H1 (cell line): ENCODE measurements at regions not wholly inside any gene's neighbourhood (a gene's known extent, or its start where the extent isn't known, plus 50 kb on each side); places are given as distances from the start of the nearest gene placed in this dataset.

Experiments used
- CTCF ChIA-PET: fragments of 300-600 bp; sonication (Branson Sonifier 250); formaldehyde crosslinking; loops from one replicate; lab custom pipeline; 2021; ENCODE audit not compliant: partially characterized antibody; lab: Charles Lee
- POLR2A ChIA-PET: fragments of 300-600 bp; sonication (Branson Sonifier 250); formaldehyde crosslinking; loops from one replicate; lab custom pipeline; 2021; ENCODE audit warnings: inconsistent platforms; ENCODE audit not compliant: partially characterized antibody; lab: Charles Lee
- DNase-seq, 2 experiments: peaks; one replicate each; pipeline versions ENCODE4 v3.0.0 to v3.0.0-alpha.2; 2010 to 2022; ENCODE audit warnings: low spot score in 2 of 2, low read depth in 1 of 2, mixed read lengths in 1 of 2
- FAIRE-seq: peaks from 2 replicates; lab custom pipeline; 2011; peaks lifted over from hg19 to GRCh38; lab: Jason Lieb, UNC
- H2AFZ ChIP-seq: 2 replicates; pipeline ENCODE4 v1.8.1; 2012; ENCODE audit warnings: low read length, inconsistent platforms
- H2AK5ac ChIP-seq: 2 replicates; pipeline ENCODE4 v1.6.1; 2013; ENCODE audit warnings: low read depth, low read length
- H2BK120ac ChIP-seq: replicated peaks from 2 replicates; pipeline ENCODE3; 2013; ENCODE audit warnings: low read depth, low read length, inconsistent platforms
- H2BK12ac ChIP-seq: 2 replicates; pipeline ENCODE4 v1.6.1; 2013; ENCODE audit warnings: low read depth, low read length
- H2BK15ac ChIP-seq: 2 replicates; pipeline ENCODE4 v1.6.1; 2013; ENCODE audit warnings: low read length
- H2BK20ac ChIP-seq: 2 replicates; pipeline ENCODE4 v1.6.1; 2013; ENCODE audit warnings: low read length
- H2BK5ac ChIP-seq: 2 replicates; pipeline ENCODE4 v1.6.1; 2013; ENCODE audit warnings: low read depth, low read length
- H3K14ac ChIP-seq: 2 replicates; pipeline ENCODE4 v1.6.1; 2013; ENCODE audit warnings: inconsistent platforms; ENCODE audit not compliant: insufficient read length
- H3K18ac ChIP-seq: 2 replicates; pipeline ENCODE4 v1.6.1; 2013; ENCODE audit warnings: low read length; ENCODE audit errors: extremely low read depth
- H3K23ac ChIP-seq: 2 replicates; pipeline ENCODE4 v1.6.1; 2013; ENCODE audit warnings: inconsistent platforms; ENCODE audit not compliant: insufficient read length
- H3K23me2 ChIP-seq: 2 replicates; pipeline ENCODE4 v1.6.1; 2013; ENCODE audit warnings: low read depth, low read length
- H3K27ac ChIP-seq: 2 replicates; pipeline ENCODE4 v1.6.1; 2011; ENCODE audit warnings: low read depth, low read length, inconsistent platforms
- H3K27me3 ChIP-seq, 4 experiments: replicated peaks in 1 of 4; 1 replicate in 1 of 4; 2 replicates in 3 of 4; pipeline versions ENCODE4 v1.6.1 to v1.8.1; 2011 to 2013; ENCODE audit warnings: low read length in 3 of 4, mild to moderate bottlenecking in 3 of 4, inconsistent platforms in 2 of 4, mixed read lengths in 2 of 4, moderate library complexity in 1 of 4; ENCODE audit not compliant: control insufficient read depth in 3 of 4, insufficient read depth in 3 of 4; ENCODE audit errors: extremely low read depth in 1 of 4
- H3K36me3 ChIP-seq, 4 experiments: 2 replicates each; pipeline versions ENCODE4 v1.6.1 to v1.8.1; 2011 to 2013; ENCODE audit warnings: mild to moderate bottlenecking in 4 of 4, low read length in 3 of 4, moderate library complexity in 2 of 4, control low read depth in 1 of 4, inconsistent platforms in 1 of 4; ENCODE audit not compliant: insufficient read depth in 4 of 4, control insufficient read depth in 2 of 4
- H3K4ac ChIP-seq: replicated peaks from 2 replicates; pipeline ENCODE3; 2013; ENCODE audit warnings: low read length, low read depth, mixed read lengths, inconsistent platforms; ENCODE audit not compliant: insufficient read length
- H3K4me1 ChIP-seq, 4 experiments: replicated peaks in 1 of 4; 1 replicate in 1 of 4; 2 replicates in 3 of 4; pipeline versions ENCODE4 v1.6.1 to v1.8.1; 2011 to 2013; ENCODE audit warnings: low read length in 3 of 4, inconsistent platforms in 2 of 4, mixed read lengths in 1 of 4; ENCODE audit not compliant: insufficient read depth in 4 of 4, control insufficient read depth in 3 of 4
- H3K4me2 ChIP-seq, 2 experiments: 2 replicates each; pipeline versions ENCODE4 v1.6.1 to v1.8.1; 2011 to 2013; ENCODE audit warnings: low read depth in 2 of 2, low read length in 2 of 2, control low read depth in 1 of 2, inconsistent platforms in 1 of 2, mild to moderate bottlenecking in 1 of 2; ENCODE audit not compliant: insufficient read depth in 1 of 2
- H3K4me3 ChIP-seq, 4 experiments: fragments of 200-600, 300-600 bp in 1 of 4; sonication (generic), shearing (Covaris generic), sonication (Bioruptor Twin) in 1 of 4; 2 replicates each; pipeline versions ENCODE4 v1.5.1 to v1.8.1; 2011 to 2016; ENCODE audit warnings: low read length in 4 of 4, low read depth in 3 of 4, control low read depth in 2 of 4, inconsistent platforms in 2 of 4, mild to moderate bottlenecking in 2 of 4, mixed read lengths in 1 of 4, moderate library complexity in 1 of 4; ENCODE audit not compliant: insufficient read depth in 2 of 4; ENCODE audit errors: extremely low read depth in 1 of 4
- H3K56ac ChIP-seq: replicated peaks from 2 replicates; pipeline ENCODE3; 2013; ENCODE audit warnings: low read depth, mild to moderate bottlenecking, mixed read lengths, low read length, inconsistent platforms; ENCODE audit not compliant: insufficient read length
- H3K79me1 ChIP-seq: 2 replicates; pipeline ENCODE4 v1.6.1; 2013; ENCODE audit warnings: low read depth, low read length, control low read depth
- H3K79me2 ChIP-seq, 2 experiments: 2 replicates each; pipeline versions ENCODE4 v1.6.1 to v1.8.1; 2012 to 2013; ENCODE audit warnings: low read length in 2 of 2, mild to moderate bottlenecking in 2 of 2, inconsistent platforms in 1 of 2; ENCODE audit not compliant: insufficient read depth in 2 of 2, control insufficient read depth in 1 of 2
- H3K9ac ChIP-seq, 4 experiments: replicated peaks in 1 of 4; 1 replicate in 1 of 4; 2 replicates in 3 of 4; pipeline versions ENCODE4 v1.6.1 to v1.8.1; 2011 to 2013; ENCODE audit warnings: low read depth in 3 of 4, low read length in 3 of 4, control low read depth in 2 of 4, mild to moderate bottlenecking in 2 of 4, moderate library complexity in 2 of 4, inconsistent platforms in 1 of 4; ENCODE audit errors: extremely low read depth in 1 of 4
- H3K9me3 ChIP-seq, 2 experiments: 2 replicates each; pipeline versions ENCODE4 v1.6.1 to v1.8.1; 2012 to 2013; ENCODE audit warnings: mild to moderate bottlenecking in 2 of 2, moderate library complexity in 2 of 2, control low read depth in 1 of 2, inconsistent platforms in 1 of 2, low read depth in 1 of 2, low read length in 1 of 2, mixed read lengths in 1 of 2; ENCODE audit not compliant: insufficient read depth in 2 of 2
- H4K20me1 ChIP-seq, 2 experiments: replicated peaks in 1 of 2; 2 replicates each; pipeline versions ENCODE3 to v1.8.1; 2011 to 2013; ENCODE audit warnings: inconsistent platforms in 2 of 2, low read length in 2 of 2, mild to moderate bottlenecking in 1 of 2; ENCODE audit not compliant: insufficient read depth in 2 of 2, control insufficient read depth in 1 of 2
- H4K5ac ChIP-seq: 2 replicates; pipeline ENCODE4 v1.6.1; 2013; ENCODE audit warnings: low read length, low read depth, mixed read lengths, inconsistent platforms; ENCODE audit not compliant: insufficient read length
- H4K8ac ChIP-seq: 2 replicates; pipeline ENCODE4 v1.8.0; 2013; ENCODE audit warnings: mild to moderate bottlenecking, moderate library complexity, low read length, inconsistent platforms; ENCODE audit not compliant: insufficient read depth; ENCODE audit errors: extremely low read depth
- H4K91ac ChIP-seq: replicated peaks from 2 replicates; pipeline ENCODE3; 2013; ENCODE audit warnings: low read length, mixed read lengths, inconsistent platforms; ENCODE audit not compliant: insufficient read length
- ASH2L ChIP-seq: fragments of 200-600, 300-600 bp; sonication (generic); IDR thresholded peaks from one replicate; pipeline ENCODE4 v1.7.1; 2017; ENCODE audit warnings: low read length
- CBX5 ChIP-seq: fragments of 300-800, 300-1000 bp; sonication (generic); IDR thresholded peaks from 2 replicates; pipeline ENCODE4 v1.7.1; 2016; ENCODE audit warnings: antibody characterized with exemption, low read length, low read depth
- EGR1 ChIP-seq: IDR thresholded peaks from 2 replicates; pipeline ENCODE4 v1.6.1; 2011; ENCODE audit warnings: low read depth, low read length, borderline replicate concordance
- KDM1A ChIP-seq: fragments of 200-600, 300-600 bp; sonication (generic); IDR thresholded peaks from 2 replicates; pipeline ENCODE4 v1.7.1; 2016; ENCODE audit warnings: mild to moderate bottlenecking, low read length, borderline replicate concordance
- KDM4A ChIP-seq: IDR thresholded peaks from one replicate; pipeline ENCODE4 v1.7.1; 2012; ENCODE audit warnings: low read depth, mild to moderate bottlenecking, moderate library complexity, low read length, inconsistent platforms; ENCODE audit not compliant: severe bottlenecking
- KDM5A ChIP-seq: fragments of 200-600 bp; IDR thresholded peaks from 2 replicates; pipeline ENCODE4 v1.7.1; 2012; ENCODE audit warnings: mild to moderate bottlenecking, low read length, inconsistent platforms, mixed read lengths
- MAFK ChIP-seq: IDR thresholded peaks from 2 replicates; pipeline ENCODE4 v1.6.1; 2012; ENCODE audit warnings: low read depth, mild to moderate bottlenecking, improper control_type of control experiment, low read length
- SIN3A ChIP-seq, 2 experiments: IDR thresholded peaks in 1 of 2; conservative IDR thresholded peaks in 1 of 2; 2 replicates each; pipeline ENCODE4 v1.6.1; 2011 to 2012; ENCODE audit warnings: low read length in 2 of 2, improper control_type of control experiment in 1 of 2, low read depth in 1 of 2, mild to moderate bottlenecking in 1 of 2
- TAF7 ChIP-seq: optimal IDR thresholded peaks from 2 replicates; pipeline ENCODE3; 2011; ENCODE audit warnings: low read depth, mild to moderate bottlenecking, inconsistent platforms, low read length, moderate library complexity, borderline replicate concordance
- YY1 ChIP-seq: IDR thresholded peaks from 2 replicates; pipeline ENCODE4 v1.6.1; 2011; ENCODE audit warnings: low read depth, mild to moderate bottlenecking, low read length
- WGBS, 2 experiments: shearing (Covaris generic) in 1 of 2; methylation state at CpG; one replicate each; pipeline versions ENCODE4 v1.1.6 to v1.1.7; 2013 to 2015; ENCODE audit warnings: low lambda C conversion rate in 2 of 2, mixed read lengths in 2 of 2, inconsistent platforms in 1 of 2, low coverage in 1 of 2, missing lambda C conversion rate in 1 of 2; ENCODE audit not compliant: insufficient replicate concordance in 2 of 2, insufficient coverage in 1 of 2, insufficient read length in 1 of 2; ENCODE audit errors: extremely low coverage in 1 of 2, missing lambda C conversion rate in 1 of 2; 5-methylcytosine and 5-hydroxymethylcytosine counted together
- TF ChIP-seq, protein P1 (sequence below): IDR thresholded peaks from 2 replicates; pipeline ENCODE4 v1.6.1; 2012; ENCODE audit warnings: low read length, inconsistent platforms
- TF ChIP-seq, protein P2 (sequence below): IDR thresholded peaks from 2 replicates; pipeline ENCODE4 v1.6.1; 2012; ENCODE audit warnings: inconsistent platforms

- Histone ChIP-seq H3K36me3 (no peaks in the 10 kb centered on the region), H3K9me3 (no peaks in the 10 kb centered on the region), H3K4me1 (no peaks in the 10 kb centered on the region), H3K23me2 (no peaks in the 10 kb centered on the region), H2BK15ac (no peak overlapping the region), H3K18ac (no peak overlapping the region), H4K20me1 (no peaks in the 10 kb centered on the region), H2AFZ (no peak overlapping the region), H3K4me2 (no peak overlapping the region), H3K4me3 (no peak overlapping the region), H3K9ac (no peak overlapping the region), H4K8ac (no peak overlapping the region), H3K27ac (no peak overlapping the region), H2BK20ac (no peak overlapping the region), H3K79me1 (no peaks in the 10 kb centered on the region), H2BK120ac (no peak overlapping the region), H3K79me2 (no peaks in the 10 kb centered on the region), H2BK12ac (no peak overlapping the region), H2AK5ac (no peak overlapping the region), H4K5ac (no peak overlapping the region), H2BK5ac (no peak overlapping the region), H3K14ac (no peak overlapping the region), H3K27me3 (no peaks in the 10 kb centered on the region), H3K23ac (no peak overlapping the region), H3K56ac (no peak overlapping the region), H4K91ac (no peak overlapping the region), H3K4ac (no peak overlapping the region)
- 86% methylated on average over 4 of the region's 4 CpGs; no CpG with 5 or more reads in 1 of the 2 experiments for WGBS, 2 experiments
- ChIA-PET CTCF (interaction anchor here (0.9 kb wide), 1 partner anchor 328 kb away, joined by 3 read pairs; no protein-coding TSS in a partner anchor), POLR2A (no interaction called here)
- no peak for FAIRE-seq
- DNase-seq = no peak
- TF ChIP-seq SIN3A (conservative IDR thresholded peaks at IDR 0.05 in 1 of 2, IDR thresholded peaks at IDR 0.05 in 1 of 2; ENCODE audit: low read depth in 1 of 2, low read length in 2 of 2) = no peak
- no peak for TF ChIP-seq EGR1
- no peak for TF ChIP-seq CBX5
- TF ChIP-seq TAF7 = no peak
- TF ChIP-seq, protein P1, sequence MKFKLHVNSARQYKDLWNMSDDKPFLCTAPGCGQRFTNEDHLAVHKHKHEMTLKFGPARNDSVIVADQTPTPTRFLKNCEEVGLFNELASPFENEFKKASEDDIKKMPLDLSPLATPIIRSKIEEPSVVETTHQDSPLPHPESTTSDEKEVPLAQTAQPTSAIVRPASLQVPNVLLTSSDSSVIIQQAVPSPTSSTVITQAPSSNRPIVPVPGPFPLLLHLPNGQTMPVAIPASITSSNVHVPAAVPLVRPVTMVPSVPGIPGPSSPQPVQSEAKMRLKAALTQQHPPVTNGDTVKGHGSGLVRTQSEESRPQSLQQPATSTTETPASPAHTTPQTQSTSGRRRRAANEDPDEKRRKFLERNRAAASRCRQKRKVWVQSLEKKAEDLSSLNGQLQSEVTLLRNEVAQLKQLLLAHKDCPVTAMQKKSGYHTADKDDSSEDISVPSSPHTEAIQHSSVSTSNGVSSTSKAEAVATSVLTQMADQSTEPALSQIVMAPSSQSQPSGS = no peak
- no peak for TF ChIP-seq MAFK
- no peak for TF ChIP-seq ASH2L
- TF ChIP-seq KDM4A = no peak
- TF ChIP-seq KDM5A = no peak
- no peak for TF ChIP-seq KDM1A
- TF ChIP-seq, protein P2, sequence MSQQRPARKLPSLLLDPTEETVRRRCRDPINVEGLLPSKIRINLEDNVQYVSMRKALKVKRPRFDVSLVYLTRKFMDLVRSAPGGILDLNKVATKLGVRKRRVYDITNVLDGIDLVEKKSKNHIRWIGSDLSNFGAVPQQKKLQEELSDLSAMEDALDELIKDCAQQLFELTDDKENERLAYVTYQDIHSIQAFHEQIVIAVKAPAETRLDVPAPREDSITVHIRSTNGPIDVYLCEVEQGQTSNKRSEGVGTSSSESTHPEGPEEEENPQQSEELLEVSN = no peak
- no peak for TF ChIP-seq YY1
Observed at GRCh38 chr5:93236807-93237421, 344.1 kb downstream of the NR2F1-AS1 start.
